T-cell (primary cell): ENCODE measurements at regions not wholly inside any gene's neighbourhood (a gene's known extent, or its start where the extent isn't known, plus 50 kb on each side); places are given as distances from the start of the nearest gene placed in this dataset.

Experiments used
- ATAC-seq, 4 experiments: fragments of 200-7000 bp in 3 of 4; fragments of 150-1000 bp in 1 of 4; cut with Tn5 transposase; replicated peaks in 1 of 4; 1 replicate in 3 of 4; 2 replicates in 1 of 4; pipeline ENCODE4 v1.10.0; 2021; ENCODE audit warnings: moderate library complexity in 3 of 4, mild to moderate bottlenecking in 2 of 4, moderate number of reproducible peaks in 1 of 4
- CTCF ChIA-PET, 2 donors: fragments of 300-600 bp; sonication (Branson Sonifier 250); formaldehyde crosslinking; loops; one replicate each; lab custom pipeline; 2022; ENCODE audit warnings: antibody characterized with exemption in 2 of 2; lab: Charles Lee
- POLR2A ChIA-PET, 2 donors: fragments of 300-600 bp; sonication (Branson Sonifier 250); formaldehyde crosslinking; loops; one replicate each; lab custom pipeline; 2022; ENCODE audit warnings: antibody characterized with exemption in 2 of 2; lab: Charles Lee
- DNase-seq, 35 experiments: peaks; one replicate each; pipeline versions ENCODE4 v3.0.0 to v3.0.0-alpha.2; 2013 to 2023
- H3K27ac ChIP-seq: one replicate; pipeline ENCODE4 v1.5.1; 2013; ENCODE audit warnings: low read length
- H3K27me3 ChIP-seq, 2 experiments: replicated peaks in 1 of 2; 1 replicate in 1 of 2; 2 replicates in 1 of 2; pipeline versions ENCODE4 v1.6.1 to v1.7.0; 2013; ENCODE audit warnings: low read length in 1 of 2, mixed read lengths in 1 of 2; ENCODE audit not compliant: control insufficient read depth in 2 of 2, insufficient read depth in 2 of 2; ENCODE audit errors: extremely low read depth in 1 of 2
- H3K36me3 ChIP-seq, 2 donors: 1 replicate in 1 of 2; 2 replicates in 1 of 2; pipeline versions ENCODE4 v1.6.1 to v1.7.0; 2013; ENCODE audit warnings: low read length in 1 of 2; ENCODE audit not compliant: control insufficient read depth in 2 of 2, insufficient read depth in 1 of 2; ENCODE audit errors: extremely low read depth in 1 of 2
- H3K4me1 ChIP-seq, 2 experiments: 1 replicate in 1 of 2; 2 replicates in 1 of 2; pipeline versions ENCODE4 v1.6.1 to v1.7.0; 2013; ENCODE audit warnings: low read length in 2 of 2, mixed read lengths in 1 of 2; ENCODE audit not compliant: insufficient read depth in 2 of 2, control insufficient read depth in 1 of 2; ENCODE audit errors: extremely low read depth in 1 of 2
- H3K4me3 ChIP-seq, 2 donors: 1 replicate in 1 of 2; 2 replicates in 1 of 2; pipeline versions ENCODE4 v1.5.1 to v1.7.0; 2013; ENCODE audit warnings: mild to moderate bottlenecking in 2 of 2, low read length in 1 of 2, moderate library complexity in 1 of 2; ENCODE audit not compliant: control insufficient read depth in 1 of 2; ENCODE audit errors: extremely low read depth in 1 of 2
- H3K9me3 ChIP-seq: 2 replicates; pipeline ENCODE4 v1.7.0; 2013
- H3K27ac Mint-ChIP-seq, 2 donors: one replicate each; pipeline ENCODE4 v1.8.0; 2020 to 2021; ENCODE audit warnings: mild to moderate bottlenecking in 2 of 2, mixed read lengths in 2 of 2
- H3K27me3 Mint-ChIP-seq, 2 donors: one replicate each; pipeline ENCODE4 v1.8.0; 2021 to 2022; ENCODE audit warnings: mixed read lengths in 2 of 2
- H3K36me3 Mint-ChIP-seq: one replicate; pipeline ENCODE4 v1.8.0; 2021; ENCODE audit warnings: mixed read lengths
- H3K4me1 Mint-ChIP-seq, 3 donors: one replicate each; pipeline ENCODE4 v1.8.0; 2020 to 2022; ENCODE audit warnings: mixed read lengths in 3 of 3, mild to moderate bottlenecking in 1 of 3
- H3K4me3 Mint-ChIP-seq, 3 donors: one replicate each; pipeline ENCODE4 v1.8.0; 2020 to 2022; ENCODE audit warnings: mild to moderate bottlenecking in 3 of 3, mixed read lengths in 3 of 3, moderate library complexity in 3 of 3
- H3K9me3 Mint-ChIP-seq, 3 donors: one replicate each; pipeline ENCODE4 v1.8.0; 2020 to 2022; ENCODE audit warnings: mixed read lengths in 3 of 3
- WGBS: methylation state at CpG from one replicate; pipeline ENCODE4 v1.1.5; 2013; ENCODE audit warnings: missing lambda C conversion rate; ENCODE audit not compliant: insufficient coverage; 5-methylcytosine and 5-hydroxymethylcytosine counted together

GRCh38 chr1:201688514-201688913 lies 140.4 kb upstream of the IPO9 start:
- H3K27ac Mint-ChIP-seq: no peak overlapping the region
- 91% methylated on average over 8 of the region's 9 CpGs for WGBS
- Histone ChIP-seq H3K4me3 (no peak overlapping the region), H3K4me1 (no peaks in the 10 kb centered on the region), H3K36me3 (no peaks in the 10 kb centered on the region), H3K27me3 (peaks cover 0 to 4% of the 10 kb centered on the region in 2 experiments), H3K9me3 (no peaks in the 10 kb centered on the region), H3K27ac (no peak overlapping the region)
- ChIA-PET POLR2A (no interaction called here), CTCF (no interaction called here)
- no peaks in the 10 kb centered on the region for H3K4me1 Mint-ChIP-seq
- H3K9me3 Mint-ChIP-seq: no peaks in the 10 kb centered on the region
- H3K27me3 Mint-ChIP-seq: peaks cover 0 to 9% of the 10 kb centered on the region in 2 donors
- no peak for ATAC-seq
- H3K4me3 Mint-ChIP-seq: no peak overlapping the region
- H3K36me3 Mint-ChIP-seq: no peaks in the 10 kb centered on the region
- DNase-seq: no peak

GRCh38 chr1:201689647-201690046 lies 139.3 kb upstream of the IPO9 start:
- H3K27ac ChIP-seq: no peak overlapping the region
- no peak for DNase-seq
- H3K36me3 Mint-ChIP-seq: no peaks in the 10 kb centered on the region
- ChIA-PET POLR2A (no interaction called here), CTCF (no interaction called here)
- peaks cover 2 to 9% of the 10 kb centered on the region in 2 donors for H3K27me3 Mint-ChIP-seq
- H3K4me3 Mint-ChIP-seq: no peak overlapping the region
- H3K4me3 ChIP-seq: no peak overlapping the region
- no peaks in the 10 kb centered on the region for H3K9me3 Mint-ChIP-seq
- WGBS: 96% methylated on average over 5 of the region's 8 CpGs
- H3K27ac Mint-ChIP-seq: no peak overlapping the region
- H3K36me3 ChIP-seq: no peaks in the 10 kb centered on the region
- no peaks in the 10 kb centered on the region for H3K4me1 Mint-ChIP-seq
- no peak for ATAC-seq
- H3K27me3 ChIP-seq: peaks cover 0 to 15% of the 10 kb centered on the region in 2 experiments
- H3K4me1 ChIP-seq: no peaks in the 10 kb centered on the region
- H3K9me3 ChIP-seq: no peaks in the 10 kb centered on the region

GRCh38 chr1:201690528-201690927 lies 138.4 kb upstream of the IPO9 start:
- ChIA-PET CTCF (no interaction called here), POLR2A (no interaction called here)
- H3K4me1 Mint-ChIP-seq: no peaks in the 10 kb centered on the region
- peaks cover 2 to 9% of the 10 kb centered on the region in 2 donors for H3K27me3 Mint-ChIP-seq
- Histone ChIP-seq H3K9me3 (no peaks in the 10 kb centered on the region), H3K4me3 (no peak overlapping the region), H3K27ac (no peak overlapping the region), H3K27me3 (peaks cover 0 to 22% of the 10 kb centered on the region in 2 experiments), H3K4me1 (no peaks in the 10 kb centered on the region), H3K36me3 (no peaks in the 10 kb centered on the region)
- 71% methylated on average over 7 of the region's 10 CpGs for WGBS
- no peak for ATAC-seq
- no peak overlapping the region for H3K27ac Mint-ChIP-seq
- no peak overlapping the region for H3K4me3 Mint-ChIP-seq
- no peaks in the 10 kb centered on the region for H3K36me3 Mint-ChIP-seq
- no peak for DNase-seq
- H3K9me3 Mint-ChIP-seq: no peaks in the 10 kb centered on the region

- Mint-ChIP-seq H3K4me1 (no peaks in the 10 kb centered on the region), H3K36me3 (no peaks in the 10 kb centered on the region), H3K27me3 (peaks cover 0 to 2% of the 10 kb centered on the region in 2 donors), H3K4me3 (no peak overlapping the region), H3K27ac (no peak overlapping the region), H3K9me3 (no peaks in the 10 kb centered on the region)
- peaks cover 0 to 29% of the 10 kb centered on the region in 2 experiments for H3K27me3 ChIP-seq
- ChIA-PET CTCF (no interaction called here), POLR2A (no interaction called here)
- no peaks in the 10 kb centered on the region for H3K9me3 ChIP-seq
- DNase-seq: no peak
- H3K36me3 ChIP-seq: no peaks in the 10 kb centered on the region
- 60% methylated on average over 5 of the region's 6 CpGs for WGBS
- ATAC-seq: no peak
- H3K4me1 ChIP-seq: no peaks in the 10 kb centered on the region
- no peak overlapping the region for H3K27ac ChIP-seq
- no peak overlapping the region for H3K4me3 ChIP-seq
Observed at GRCh38 chr1:201691716-201692554, 137.0 kb upstream of the IPO9 start.

- H3K27ac ChIP-seq: no peak overlapping the region
- no peak overlapping the region for H3K4me3 ChIP-seq
- ChIA-PET POLR2A (no interaction called here), CTCF (no interaction called here)
- H3K27ac Mint-ChIP-seq: no peak overlapping the region
- no peaks in the 10 kb centered on the region for H3K36me3 ChIP-seq
- DNase-seq (no peak), ATAC-seq (no peak)
- 80% methylated on average over 2 of the region's 3 CpGs for WGBS
- no peak overlapping the region for H3K4me3 Mint-ChIP-seq
- H3K27me3 ChIP-seq: peaks cover 0 to 29% of the 10 kb centered on the region in 2 experiments
- no peaks in the 10 kb centered on the region for H3K4me1 ChIP-seq
- H3K4me1 Mint-ChIP-seq: no peaks in the 10 kb centered on the region
- H3K9me3 ChIP-seq: no peaks in the 10 kb centered on the region
- H3K27me3 Mint-ChIP-seq: peaks cover 0 to 2% of the 10 kb centered on the region in 2 donors
- no peaks in the 10 kb centered on the region for H3K9me3 Mint-ChIP-seq
- H3K36me3 Mint-ChIP-seq: no peaks in the 10 kb centered on the region
Observed at GRCh38 chr1:201692555-201693394, 136.2 kb upstream of the IPO9 start.

GRCh38 chr1:201693890-201694607 lies 134.9 kb upstream of the IPO9 start:
- CTCF ChIA-PET: no interaction called here
- Mint-ChIP-seq H3K4me1 (no peaks in the 10 kb centered on the region), H3K36me3 (no peaks in the 10 kb centered on the region), H3K27ac (no peak overlapping the region), H3K9me3 (no peaks in the 10 kb centered on the region), H3K27me3 (peaks cover 0 to 2% of the 10 kb centered on the region in 2 donors), H3K4me3 (no peak overlapping the region)
- peaks cover 0 to 29% of the 10 kb centered on the region in 2 experiments for H3K27me3 ChIP-seq
- H3K4me3 ChIP-seq: no peak overlapping the region
- no peaks in the 10 kb centered on the region for H3K36me3 ChIP-seq
- ATAC-seq (no peak), DNase-seq (no peak)
- POLR2A ChIA-PET: no interaction called here
- H3K9me3 ChIP-seq: no peaks in the 10 kb centered on the region
- H3K27ac ChIP-seq: no peak overlapping the region
- no peaks in the 10 kb centered on the region for H3K4me1 ChIP-seq
- WGBS: 50% methylated on average over 1 of the region's 8 CpGs
